Subcutaneous abdominal adipose tissue (tissue), 5 donors: ENCODE measurements at regions not wholly inside any gene's neighbourhood (a gene's known extent, or its start where the extent isn't known, plus 50 kb on each side); places are given as distances from the start of the nearest gene placed in this dataset.

Experiments used
- H3K27ac ChIP-seq: one replicate; pipeline ENCODE4 v1.7.0; 2013; ENCODE audit warnings: low read depth, mild to moderate bottlenecking, inconsistent platforms, low read length, moderate library complexity
- H3K27me3 ChIP-seq, 5 donors: one replicate each; pipeline ENCODE4 v1.7.0; 2013; ENCODE audit warnings: low read length in 5 of 5, inconsistent platforms in 1 of 5; ENCODE audit not compliant: control insufficient read depth in 5 of 5, insufficient read depth in 4 of 5
- H3K36me3 ChIP-seq, 5 donors: one replicate each; pipeline ENCODE4 v1.7.0; 2013; ENCODE audit warnings: low read length in 5 of 5; ENCODE audit not compliant: control insufficient read depth in 5 of 5, insufficient read depth in 5 of 5
- H3K4me1 ChIP-seq, 5 donors: one replicate each; pipeline ENCODE4 v1.7.0; 2013; ENCODE audit warnings: low read length in 5 of 5, mild to moderate bottlenecking in 3 of 5, moderate library complexity in 1 of 5; ENCODE audit not compliant: control insufficient read depth in 5 of 5, insufficient read depth in 5 of 5
- H3K4me3 ChIP-seq, 5 donors: one replicate each; pipeline ENCODE4 v1.7.0; 2013; ENCODE audit warnings: low read length in 5 of 5, low read depth in 1 of 5
- H3K9ac ChIP-seq, 5 donors: one replicate each; pipeline ENCODE4 v1.7.0; 2013; ENCODE audit warnings: low read length in 5 of 5, mild to moderate bottlenecking in 4 of 5, moderate library complexity in 3 of 5
- H3K9me3 ChIP-seq, 5 donors: one replicate each; pipeline ENCODE4 v1.7.0; 2013; ENCODE audit warnings: low read length in 5 of 5; ENCODE audit not compliant: control insufficient read depth in 5 of 5
- donor health status: healthy.
- donor health status: healthy.
- donor health status: healthy.
- donor health status: healthy.
- donor health status: healthy.

DNA sequence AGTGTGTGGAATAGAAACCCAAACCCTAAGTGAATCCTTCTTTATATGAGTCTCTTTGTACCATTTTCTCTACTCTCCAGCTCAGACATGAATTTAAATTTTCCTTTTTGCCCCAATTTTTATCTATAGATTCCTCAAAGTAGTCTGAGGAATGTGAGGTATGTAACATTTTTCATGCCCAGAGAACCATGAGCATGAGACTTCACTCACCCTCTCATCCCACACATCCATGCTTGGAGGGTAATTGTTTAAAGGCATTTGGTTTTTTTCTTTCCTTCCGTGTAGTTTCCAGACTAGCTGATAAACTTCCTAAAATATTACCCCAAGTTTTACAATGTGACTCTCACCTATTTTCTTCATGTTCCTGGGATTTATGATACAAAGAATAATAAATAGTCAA lies 2056.8 kb upstream of the CELF4 start:
- Histone ChIP-seq H3K4me1 (peaks cover 0 to 2% (median 0%) of the 10 kb centered on the region in 5 donors), H3K27me3 (no peaks in the 10 kb centered on the region), H3K36me3 (no peaks in the 10 kb centered on the region), H3K9ac (no peak overlapping the region), H3K9me3 (no peaks in the 10 kb centered on the region), H3K27ac (no peak overlapping the region), H3K4me3 (no peak overlapping the region)

DNA sequence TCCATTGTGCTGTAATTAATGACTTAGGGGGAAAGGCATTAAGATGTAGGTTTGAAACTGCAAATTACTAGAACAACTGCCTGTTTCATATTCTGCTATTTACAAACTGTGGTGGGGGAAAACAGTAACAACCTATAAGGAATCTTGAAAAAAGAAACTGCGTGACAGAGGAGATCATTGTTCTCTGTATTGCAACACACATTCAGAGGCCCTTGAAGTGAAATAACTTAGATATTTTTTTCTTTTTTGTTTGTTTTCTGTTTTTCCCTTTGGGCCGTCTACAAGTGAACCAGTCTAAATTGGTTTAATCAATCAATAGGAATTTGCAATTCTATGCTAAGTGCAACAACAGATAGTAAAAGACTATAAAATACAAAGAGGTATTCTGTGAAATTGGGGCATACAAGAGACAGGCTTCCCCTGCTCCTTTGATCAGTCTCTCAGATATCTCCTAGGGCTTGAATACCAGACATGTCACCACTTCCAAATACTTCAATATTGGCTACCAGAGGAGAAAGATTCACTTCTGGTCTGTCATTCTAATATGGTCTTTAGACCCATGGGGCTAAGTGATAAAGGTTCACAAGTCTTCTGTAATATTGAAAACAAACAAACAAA lies 2055.1 kb upstream of the CELF4 start:
- Histone ChIP-seq H3K4me3 (no peak overlapping the region), H3K9ac (no peak overlapping the region), H3K27ac (no peak overlapping the region), H3K4me1 (no peaks in the 10 kb centered on the region), H3K27me3 (no peaks in the 10 kb centered on the region), H3K9me3 (no peaks in the 10 kb centered on the region), H3K36me3 (no peaks in the 10 kb centered on the region)

DNA sequence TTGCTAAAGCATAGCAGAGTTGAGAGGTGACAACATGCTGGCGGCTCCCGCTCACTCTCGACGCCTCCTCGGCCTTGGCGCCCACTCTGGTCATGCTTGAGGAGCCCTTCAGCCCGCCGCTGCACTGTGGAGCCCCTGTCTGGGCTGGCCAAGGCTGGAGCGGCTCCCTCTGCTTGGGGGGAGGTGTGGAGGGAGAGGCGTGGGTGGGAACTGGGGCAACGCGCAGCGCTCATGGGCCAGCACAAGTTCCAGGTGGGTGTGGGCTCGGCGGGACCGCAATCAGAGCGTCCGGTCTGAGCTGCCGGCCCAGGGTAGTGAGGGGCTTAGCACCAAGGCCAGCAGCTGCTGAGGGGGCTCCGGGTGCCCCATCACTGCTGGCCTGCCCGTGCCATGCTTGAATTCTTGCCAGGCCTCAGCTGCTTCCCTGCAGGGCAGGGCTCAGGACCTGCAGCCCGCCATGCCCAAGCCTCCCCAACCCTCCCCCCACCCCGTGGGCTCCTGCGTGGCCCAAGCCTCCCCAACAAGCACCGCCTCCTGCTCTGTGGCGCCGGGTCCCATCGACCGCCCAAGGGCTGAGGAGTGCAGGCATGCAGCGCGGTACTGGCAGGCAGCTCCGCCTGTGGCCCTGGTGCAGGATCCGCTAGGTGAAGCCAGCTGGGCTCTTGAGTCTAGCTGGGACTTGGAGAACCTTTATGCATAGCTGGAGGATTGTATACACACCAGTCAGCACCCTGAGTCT lies 2052.8 kb upstream of the CELF4 start:
- H3K27ac ChIP-seq: no peak overlapping the region
- H3K36me3 ChIP-seq: no peaks in the 10 kb centered on the region
- no peaks in the 10 kb centered on the region for H3K9me3 ChIP-seq
- no peak overlapping the region for H3K4me3 ChIP-seq
- H3K27me3 ChIP-seq: no peaks in the 10 kb centered on the region
- H3K9ac ChIP-seq: no peak overlapping the region
- H3K4me1 ChIP-seq: no peaks in the 10 kb centered on the region

DNA sequence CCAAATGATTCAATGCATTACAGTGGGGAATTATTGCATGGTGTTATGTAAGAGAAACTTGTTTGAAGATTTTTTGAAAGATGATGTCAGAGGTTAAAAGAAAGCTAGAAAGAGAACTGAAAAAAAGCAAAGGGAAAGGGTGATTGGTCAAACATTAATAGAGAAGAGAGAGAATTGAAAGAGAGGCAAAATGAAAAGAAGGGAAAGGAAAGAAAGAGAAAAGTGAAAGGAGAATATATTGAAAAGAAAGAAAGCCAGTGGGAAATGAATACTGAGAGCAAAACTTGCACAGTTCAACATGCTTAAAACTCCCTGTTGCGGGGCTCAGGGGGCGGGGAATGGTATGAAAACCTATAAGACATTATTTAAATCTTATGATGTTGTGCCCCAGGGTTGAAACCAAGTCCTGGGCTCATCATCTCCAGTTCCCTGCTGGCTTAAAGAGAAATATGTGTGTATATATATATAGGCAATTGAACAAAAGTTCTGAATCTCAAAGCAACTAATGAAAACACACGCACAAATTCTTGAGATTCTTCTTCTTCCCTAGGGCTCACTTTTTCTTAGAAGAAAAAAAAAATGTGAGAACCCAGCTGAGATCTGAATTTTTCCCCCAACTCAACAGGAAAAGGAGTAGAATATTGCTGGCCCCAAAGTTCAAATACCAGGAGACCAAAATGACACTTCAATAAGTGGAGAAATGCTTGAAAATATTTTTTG lies 2045.9 kb upstream of the CELF4 start:
- Histone ChIP-seq H3K9ac (no peak overlapping the region), H3K4me1 (peaks cover 0 to 13% (median 6%) of the 10 kb centered on the region in 5 donors), H3K9me3 (no peaks in the 10 kb centered on the region), H3K36me3 (no peaks in the 10 kb centered on the region), H3K4me3 (no peak overlapping the region), H3K27ac (no peak overlapping the region), H3K27me3 (no peaks in the 10 kb centered on the region)

DNA sequence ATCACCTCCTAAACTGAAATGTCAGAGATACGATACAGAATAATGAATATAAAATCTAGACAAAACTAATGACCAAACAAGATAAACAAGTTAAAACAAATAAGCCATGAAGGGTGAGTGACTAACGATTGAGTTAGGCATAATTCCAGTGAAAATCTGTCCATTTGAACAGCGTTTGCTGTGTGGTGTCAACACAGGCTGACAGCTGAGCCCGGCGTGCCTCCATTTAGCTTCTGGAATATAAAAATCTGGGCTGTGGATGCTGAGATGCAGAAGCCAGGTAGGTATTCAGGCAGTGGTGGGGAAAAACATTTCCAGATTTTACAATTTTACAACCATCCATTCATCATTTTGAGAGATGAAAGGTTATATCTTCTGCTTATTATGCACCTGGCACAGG lies 2041.4 kb upstream of the CELF4 start:
- H3K36me3 ChIP-seq: no peaks in the 10 kb centered on the region
- H3K4me1 ChIP-seq: peaks cover 0 to 12% (median 3%) of the 10 kb centered on the region in 5 donors
- H3K9ac ChIP-seq: no peak overlapping the region

DNA sequence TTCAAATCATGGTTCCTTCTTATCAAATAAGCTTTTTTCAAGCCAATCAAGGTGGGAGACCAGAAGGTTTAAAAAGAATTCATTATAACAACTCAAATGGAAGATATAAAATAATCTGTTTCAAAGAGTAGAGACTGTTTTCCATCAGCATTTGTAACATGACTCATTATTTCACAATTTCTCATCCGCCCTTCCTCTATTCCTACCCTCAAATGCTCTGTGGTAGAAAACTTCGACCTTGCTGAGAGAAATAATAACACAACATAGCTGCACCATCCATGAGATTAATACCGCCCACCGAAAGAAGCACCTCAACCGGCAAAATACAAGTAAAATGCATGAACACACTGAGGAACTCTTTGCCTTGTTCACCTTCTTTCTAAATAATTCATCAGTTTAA lies 2039.2 kb upstream of the CELF4 start:
- Histone ChIP-seq H3K27ac (no peak overlapping the region), H3K9me3 (no peaks in the 10 kb centered on the region), H3K4me3 (no peak overlapping the region), H3K36me3 (no peaks in the 10 kb centered on the region), H3K9ac (no peak overlapping the region), H3K4me1 (no peaks in the 10 kb centered on the region), H3K27me3 (no peaks in the 10 kb centered on the region)

More for the DNA sequence above, 2041.4 kb upstream of the CELF4 start:
- Histone ChIP-seq H3K4me3 (no peak overlapping the region), H3K27ac (no peak overlapping the region), H3K9me3 (no peaks in the 10 kb centered on the region), H3K27me3 (no peaks in the 10 kb centered on the region)

DNA sequence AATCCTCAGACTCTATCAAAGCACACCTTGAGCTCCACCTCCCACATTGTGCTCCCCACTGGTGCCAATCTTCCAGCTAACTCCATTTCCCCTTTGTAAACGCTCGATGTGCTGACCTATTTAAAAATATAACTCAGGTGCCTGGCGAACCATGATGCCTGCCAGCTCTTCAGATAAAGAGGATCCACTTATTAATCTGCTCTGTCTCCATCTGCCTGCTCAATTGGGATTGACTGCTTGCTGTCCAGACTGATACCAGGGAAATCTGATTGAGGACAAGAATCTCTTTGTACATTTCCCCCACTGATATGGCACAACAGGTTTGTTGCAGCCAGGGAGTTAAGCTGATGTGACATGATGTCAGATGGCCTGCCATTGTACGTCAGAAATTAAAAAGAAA lies 2036.5 kb upstream of the CELF4 start:
- Histone ChIP-seq H3K27ac (no peak overlapping the region), H3K36me3 (no peaks in the 10 kb centered on the region), H3K4me1 (no peaks in the 10 kb centered on the region), H3K4me3 (no peak overlapping the region), H3K9ac (no peak overlapping the region), H3K27me3 (no peaks in the 10 kb centered on the region), H3K9me3 (no peaks in the 10 kb centered on the region)

DNA sequence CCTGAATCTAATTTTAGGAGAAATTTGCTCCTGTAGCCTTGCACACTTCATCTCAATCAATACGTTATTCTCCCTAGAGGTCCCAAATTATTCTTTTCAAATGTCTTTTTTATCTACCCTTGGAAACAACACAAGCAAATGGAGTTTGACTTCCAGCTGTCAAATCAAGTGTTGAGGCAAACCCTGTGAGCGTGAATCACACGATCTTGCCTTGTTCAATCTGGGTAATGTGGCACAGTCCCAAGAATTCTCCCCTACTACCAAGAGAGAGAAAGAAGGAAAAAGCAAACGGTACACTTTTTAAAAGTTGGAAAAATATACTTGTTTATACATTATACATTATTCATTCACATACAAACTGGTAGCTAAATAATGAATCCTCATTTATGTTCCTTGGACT lies 2035.3 kb upstream of the CELF4 start:
- H3K27ac ChIP-seq: no peak overlapping the region
- no peak overlapping the region for H3K9ac ChIP-seq
- no peak overlapping the region for H3K4me3 ChIP-seq
- H3K9me3 ChIP-seq: no peaks in the 10 kb centered on the region
- H3K4me1 ChIP-seq: no peaks in the 10 kb centered on the region
- no peaks in the 10 kb centered on the region for H3K27me3 ChIP-seq
- no peaks in the 10 kb centered on the region for H3K36me3 ChIP-seq

DNA sequence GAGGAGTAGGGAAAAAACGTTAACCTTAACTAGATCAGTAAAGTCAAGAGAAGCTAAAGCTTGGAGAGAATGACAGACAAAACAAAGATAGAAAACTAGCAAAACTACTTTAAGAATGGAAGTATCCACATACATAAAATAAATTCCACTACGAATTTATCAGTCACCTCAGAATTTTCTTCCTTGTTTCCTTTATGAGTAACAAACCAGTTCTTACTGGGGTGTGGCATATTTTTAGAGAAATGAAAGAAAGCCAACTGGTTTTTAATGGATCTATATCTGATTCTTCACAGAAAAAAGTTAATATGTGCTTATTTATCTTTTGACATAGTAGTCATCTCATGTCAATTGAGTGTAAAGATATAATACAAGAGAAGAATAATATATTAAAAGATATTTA lies 2033.7 kb upstream of the CELF4 start:
- H3K27ac ChIP-seq: no peak overlapping the region
- no peak overlapping the region for H3K9ac ChIP-seq
- no peaks in the 10 kb centered on the region for H3K27me3 ChIP-seq
- H3K36me3 ChIP-seq: no peaks in the 10 kb centered on the region
- no peak overlapping the region for H3K4me3 ChIP-seq
- H3K9me3 ChIP-seq: peaks cover 0 to 4% (median 0%) of the 10 kb centered on the region in 5 donors
- H3K4me1 ChIP-seq: no peaks in the 10 kb centered on the region

DNA sequence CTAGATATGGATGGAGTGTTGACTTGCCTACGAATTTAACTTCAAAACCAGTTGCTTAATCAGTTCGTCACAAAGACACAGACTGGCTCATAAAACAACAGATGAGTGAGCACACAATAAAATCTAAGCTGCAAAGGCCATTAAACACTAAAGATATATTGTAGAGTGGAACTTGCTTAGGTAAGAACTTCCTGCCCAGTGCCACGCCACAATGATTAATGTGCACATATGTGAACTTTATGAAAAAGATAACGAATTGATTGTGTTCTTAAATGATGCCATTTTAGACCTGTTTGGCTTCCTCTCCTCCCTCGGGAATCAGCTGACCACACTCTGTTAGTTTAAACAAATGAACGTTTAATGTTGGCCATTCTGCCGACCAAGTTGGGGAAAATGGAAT lies 2031.3 kb upstream of the CELF4 start:
- Histone ChIP-seq H3K27ac (no peak overlapping the region), H3K36me3 (no peaks in the 10 kb centered on the region), H3K27me3 (no peaks in the 10 kb centered on the region), H3K4me3 (no peak overlapping the region), H3K4me1 (no peaks in the 10 kb centered on the region), H3K9ac (no peak overlapping the region), H3K9me3 (peaks cover 0 to 4% (median 0%) of the 10 kb centered on the region in 5 donors)
